SK-N-SH (cell line): ENCODE measurements at regions not wholly inside any gene's neighbourhood (a gene's known extent, or its start where the extent isn't known, plus 50 kb on each side); places are given as distances from the start of the nearest gene placed in this dataset.

ENCODE experiments used
- CTCF ChIA-PET: fragments of 300-600, 350-600 bp; formaldehyde crosslinking; extraction: SDS; loops from one replicate; lab custom pipeline; 2021; lab: Yijun Ruan, JAX
- POLR2A ChIA-PET: fragments of 350-600 bp; sonication (Branson Sonifier 250); formaldehyde crosslinking; extraction: SDS; loops from one replicate; lab custom pipeline; 2020; ENCODE audit warnings: antibody characterized with exemption, inconsistent platforms; lab: Yijun Ruan, JAX
- DNase-seq: peaks from one replicate; pipeline ENCODE4 v3.0.0; 2012
- H2AFZ ChIP-seq: fragments of 200-600 bp; sonication (generic); 2 replicates; pipeline ENCODE4 v1.8.1; 2016; ENCODE audit warnings: antibody characterized with exemption, mild to moderate bottlenecking, low read depth
- H3F3A ChIP-seq: fragments of 200-600 bp; sonication (generic); replicated peaks from 2 replicates; pipeline ENCODE3; 2016; ENCODE audit warnings: antibody characterized with exemption, mild to moderate bottlenecking; ENCODE audit not compliant: insufficient read depth
- H3K27ac ChIP-seq, 2 experiments: fragments of 200-500 bp in 1 of 2; fragments of 200-600 bp in 1 of 2; sonication (Bioruptor generic) in 1 of 2; sonication (generic), shearing (Covaris generic) in 1 of 2; 2 replicates each; pipeline versions ENCODE4 v1.5.1 to v1.6.1; 2014 to 2016; ENCODE audit warnings: low read depth in 2 of 2, inconsistent platforms in 1 of 2, low read length in 1 of 2, mild to moderate bottlenecking in 1 of 2, mixed read lengths in 1 of 2
- H3K27me3 ChIP-seq: fragments of 200-600 bp; sonication (generic), shearing (Covaris generic); 2 replicates; pipeline ENCODE4 v1.6.1; 2016; ENCODE audit warnings: mixed run types; ENCODE audit not compliant: insufficient read depth
- H3K36me3 ChIP-seq, 2 experiments: fragments of 200-500 bp in 1 of 2; fragments of 200-600 bp in 1 of 2; sonication (Bioruptor generic) in 1 of 2; sonication (generic) in 1 of 2; replicated peaks in 1 of 2; 2 replicates each; pipeline versions ENCODE3 to v1.5.1; 2014 to 2016; ENCODE audit warnings: low read length in 1 of 2, mild to moderate bottlenecking in 1 of 2; ENCODE audit not compliant: insufficient read depth in 2 of 2, control insufficient read depth in 1 of 2
- H3K4me1 ChIP-seq, 2 experiments: fragments of 200-500 bp in 1 of 2; fragments of 200-600 bp in 1 of 2; sonication (Bioruptor generic) in 1 of 2; sonication (generic), shearing (Covaris generic) in 1 of 2; 2 replicates each; pipeline versions ENCODE4 v1.5.1 to v1.6.1; 2014 to 2016; ENCODE audit warnings: low read depth in 1 of 2, low read length in 1 of 2, mixed run types in 1 of 2; ENCODE audit not compliant: insufficient read depth in 2 of 2, control insufficient read depth in 1 of 2
- H3K4me2 ChIP-seq: fragments of 200-600 bp; sonication (generic), shearing (Covaris generic); 2 replicates; pipeline ENCODE4 v1.6.1; 2017; ENCODE audit warnings: mixed run types
- H3K4me3 ChIP-seq, 2 experiments: fragments of 200-500 bp in 1 of 2; fragments of 200-600 bp in 1 of 2; sonication (Bioruptor generic) in 1 of 2; sonication (generic), shearing (Covaris generic) in 1 of 2; 2 replicates each; pipeline versions ENCODE4 v1.5.1 to v1.8.1; 2014 to 2016; ENCODE audit warnings: low read depth in 2 of 2, inconsistent platforms in 1 of 2, low read length in 1 of 2, mild to moderate bottlenecking in 1 of 2, mixed read lengths in 1 of 2, moderate library complexity in 1 of 2
- H3K79me2 ChIP-seq: fragments of 200-600 bp; sonication (generic); 2 replicates; pipeline ENCODE4 v1.8.1; 2017; ENCODE audit warnings: mild to moderate bottlenecking; ENCODE audit not compliant: insufficient read depth
- H3K9ac ChIP-seq: fragments of 200-600 bp; sonication (generic); 2 replicates; pipeline ENCODE4 v1.6.1; 2017; ENCODE audit warnings: mixed run types
- H3K9me2 ChIP-seq: fragments of 200-600 bp; sonication (generic); 2 replicates; pipeline ENCODE4 v1.6.1; 2017; ENCODE audit warnings: mixed run types
- H3K9me3 ChIP-seq: fragments of 200-600 bp; sonication (generic); 2 replicates; pipeline ENCODE4 v1.6.1; 2017; ENCODE audit warnings: mixed run types, mild to moderate bottlenecking, moderate library complexity
- H4K20me1 ChIP-seq: fragments of 200-600 bp; sonication (generic); 2 replicates; pipeline ENCODE4 v1.6.1; 2017; ENCODE audit warnings: mild to moderate bottlenecking, mixed run types; ENCODE audit not compliant: insufficient read depth
- ELF1 ChIP-seq: IDR thresholded peaks from 2 replicates; pipeline ENCODE4 v1.4.0; 2012
- FOXJ3 ChIP-seq: sonication (generic); formaldehyde crosslinking; IDR thresholded peaks from 2 replicates; pipeline ENCODE4 v1.5.1; 2020; ENCODE audit warnings: mild to moderate bottlenecking, missing genetic modification reagents
- FOXM1 ChIP-seq: IDR thresholded peaks from 2 replicates; pipeline ENCODE4 v1.4.0; 2012; ENCODE audit warnings: low read depth, mild to moderate bottlenecking
- GABPA ChIP-seq: IDR thresholded peaks from 2 replicates; pipeline ENCODE4 v1.4.0; 2012; ENCODE audit warnings: low read depth, mild to moderate bottlenecking
- GATA2 ChIP-seq: sonication (generic); formaldehyde crosslinking; IDR thresholded peaks from 2 replicates; pipeline ENCODE4 v1.5.0; 2020; ENCODE audit warnings: mild to moderate bottlenecking, missing genetic modification reagents
- JUND ChIP-seq: IDR thresholded peaks from 2 replicates; pipeline ENCODE4 v1.4.0; 2012
- MAX ChIP-seq: IDR thresholded peaks from 2 replicates; pipeline ENCODE4 v1.4.0; 2012; ENCODE audit warnings: low read depth
- RAD21 ChIP-seq: IDR thresholded peaks from 2 replicates; pipeline ENCODE4 v1.6.1; 2012; ENCODE audit warnings: mild to moderate bottlenecking, low read length
- RCOR1 ChIP-seq: fragments of 150-350 bp; IDR thresholded peaks from 2 replicates; pipeline ENCODE4 v1.6.1; 2017; ENCODE audit warnings: antibody characterized with exemption, low read length
- REST ChIP-seq: IDR thresholded peaks from 2 replicates; pipeline ENCODE4 v1.6.1; 2012; ENCODE audit warnings: mild to moderate bottlenecking, low read depth, low read length, moderate library complexity
- RFX5 ChIP-seq: IDR thresholded peaks from 2 replicates; pipeline ENCODE4 v1.6.1; 2012; ENCODE audit warnings: mild to moderate bottlenecking, improper control_type of control experiment, low read length
- RXRA ChIP-seq: IDR thresholded peaks from 2 replicates; pipeline ENCODE4 v1.4.0; 2012; ENCODE audit warnings: low read depth, mild to moderate bottlenecking, borderline replicate concordance
- SIN3A ChIP-seq: IDR thresholded peaks from 2 replicates; pipeline ENCODE4 v1.6.1; 2012; ENCODE audit warnings: low read depth, mild to moderate bottlenecking, low read length, moderate library complexity, borderline replicate concordance
- SMC3 ChIP-seq: IDR thresholded peaks from 2 replicates; pipeline ENCODE4 v1.6.1; 2012; ENCODE audit warnings: low read depth, low read length, improper control_type of control experiment
- TAF1 ChIP-seq: IDR thresholded peaks from 2 replicates; pipeline ENCODE4 v1.6.1; 2012; ENCODE audit warnings: low read depth, mild to moderate bottlenecking, low read length, moderate library complexity, borderline replicate concordance
- TEAD4 ChIP-seq: IDR thresholded peaks from 2 replicates; pipeline ENCODE4 v1.4.0; 2012; ENCODE audit warnings: mild to moderate bottlenecking, borderline replicate concordance; ENCODE audit not compliant: insufficient read depth
- TF ChIP-seq, protein P1 (sequence below): IDR thresholded peaks from 2 replicates; pipeline ENCODE4; 2012

DNA sequence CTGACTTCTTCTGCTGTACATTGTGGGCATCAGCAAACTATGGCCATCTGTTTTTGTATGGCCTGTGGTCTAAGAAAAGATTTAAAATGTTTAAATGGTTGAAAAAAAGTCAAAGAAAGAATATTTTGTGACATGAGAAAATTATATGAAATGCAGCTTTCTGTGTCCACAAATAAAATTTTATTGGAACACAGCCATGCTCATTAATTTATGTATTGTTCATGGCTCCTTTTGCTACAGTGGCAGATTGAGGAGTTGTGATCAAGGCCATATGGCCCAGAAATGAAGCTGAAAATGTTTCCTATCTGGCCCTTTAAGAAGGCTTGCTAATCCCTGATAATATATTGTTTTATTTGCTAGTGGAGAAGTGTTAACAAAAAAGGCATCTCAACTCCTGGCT lies 162.0 kb downstream of the SLC4A3 start:
- Histone ChIP-seq H3K36me3 (no peaks in the 10 kb centered on the region), H3K27ac (no peak overlapping the region), H3K9me2 (no peaks in the 10 kb centered on the region), H3K9me3 (no peaks in the 10 kb centered on the region), H3K4me2 (no peak overlapping the region), H2AFZ (no peak overlapping the region), H4K20me1 (no peaks in the 10 kb centered on the region), H3K27me3 (no peaks in the 10 kb centered on the region), H3K4me3 (no peak overlapping the region), H3K9ac (no peak overlapping the region), H3F3A (no peaks in the 10 kb centered on the region), H3K79me2 (no peaks in the 10 kb centered on the region), H3K4me1 (no peaks in the 10 kb centered on the region)
- no peak for DNase-seq
- CTCF ChIA-PET: no interaction called here
- POLR2A ChIA-PET: no interaction called here
- TF ChIP-seq JUND (no peak), RCOR1 (no peak), ELF1 (no peak), FOXM1 (no peak), SIN3A (no peak), GATA2 (CRISPR knock-in tag) (no peak), REST (no peak), TAF1 (no peak), RFX5 (no peak), FOXJ3 (CRISPR knock-in tag) (no peak), RAD21 (no peak), MAX (no peak), RXRA (no peak), SMC3 (no peak), TEAD4 (no peak), GABPA (no peak)
- TF ChIP-seq, protein P1, sequence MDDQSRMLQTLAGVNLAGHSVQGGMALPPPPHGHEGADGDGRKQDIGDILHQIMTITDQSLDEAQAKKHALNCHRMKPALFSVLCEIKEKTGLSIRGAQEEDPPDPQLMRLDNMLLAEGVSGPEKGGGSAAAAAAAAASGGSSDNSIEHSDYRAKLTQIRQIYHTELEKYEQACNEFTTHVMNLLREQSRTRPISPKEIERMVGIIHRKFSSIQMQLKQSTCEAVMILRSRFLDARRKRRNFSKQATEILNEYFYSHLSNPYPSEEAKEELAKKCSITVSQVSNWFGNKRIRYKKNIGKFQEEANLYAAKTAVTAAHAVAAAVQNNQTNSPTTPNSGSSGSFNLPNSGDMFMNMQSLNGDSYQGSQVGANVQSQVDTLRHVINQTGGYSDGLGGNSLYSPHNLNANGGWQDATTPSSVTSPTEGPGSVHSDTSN: no peak
